GM19463 (cell line): ENCODE measurements at regions not wholly inside any gene's neighbourhood (a gene's known extent, or its start where the extent isn't known, plus 50 kb on each side); places are given as distances from the start of the nearest gene placed in this dataset.

Experiments
- ATAC-seq: cut with Tn5 transposase; IDR thresholded peaks from one replicate; pipeline ENCODE4 v1.9.1; 2021; ENCODE audit warnings: mild to moderate bottlenecking, moderate library complexity; ENCODE audit not compliant: unreplicated experiment

DNA sequence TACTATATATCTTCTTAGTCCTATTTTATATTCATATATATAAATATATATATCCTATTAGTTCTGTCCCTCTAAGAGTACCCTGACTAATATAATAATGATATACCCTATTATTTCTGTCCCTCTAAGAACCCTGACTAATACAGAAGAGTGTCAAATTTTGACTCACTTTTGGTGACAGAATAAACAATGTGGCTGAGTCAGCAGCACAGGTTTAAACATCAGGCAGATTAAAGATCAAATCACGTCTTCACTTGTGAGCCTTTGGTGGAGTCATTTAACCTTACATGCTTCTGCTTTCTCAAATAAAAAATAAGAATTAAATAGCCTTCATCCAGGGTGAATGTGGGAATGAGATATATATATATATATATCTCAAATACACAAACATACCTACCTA is 615.9 kb upstream of the GCFC2 start:
- ATAC-seq = no peak

DNA sequence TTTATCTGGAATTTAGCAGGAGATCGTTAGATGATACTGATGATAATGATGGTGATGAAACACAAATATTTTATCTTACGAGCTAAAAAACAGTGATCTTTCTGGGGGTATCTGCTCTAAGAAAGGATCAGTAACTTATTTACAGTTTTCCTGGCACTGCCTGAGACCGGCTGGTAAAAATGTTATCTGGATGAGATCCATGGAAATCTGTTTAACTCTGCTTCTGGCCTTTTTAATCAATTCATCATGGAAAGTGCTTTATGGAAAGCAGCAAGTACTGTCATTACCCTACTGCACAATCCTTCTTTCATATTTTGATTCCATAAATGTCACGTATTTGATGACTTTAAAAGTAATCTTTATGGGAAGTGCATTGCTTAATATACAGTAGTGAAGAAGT is 612.7 kb upstream of the GCFC2 start:
- no peak for ATAC-seq

- ATAC-seq = no peak
Observed at GRCh38 chr2:76320716-76321115, 610.0 kb upstream of the GCFC2 start.

GRCh38 chr2:76318848-76319360 is 608.2 kb upstream of the GCFC2 start:
- no peak for ATAC-seq

DNA sequence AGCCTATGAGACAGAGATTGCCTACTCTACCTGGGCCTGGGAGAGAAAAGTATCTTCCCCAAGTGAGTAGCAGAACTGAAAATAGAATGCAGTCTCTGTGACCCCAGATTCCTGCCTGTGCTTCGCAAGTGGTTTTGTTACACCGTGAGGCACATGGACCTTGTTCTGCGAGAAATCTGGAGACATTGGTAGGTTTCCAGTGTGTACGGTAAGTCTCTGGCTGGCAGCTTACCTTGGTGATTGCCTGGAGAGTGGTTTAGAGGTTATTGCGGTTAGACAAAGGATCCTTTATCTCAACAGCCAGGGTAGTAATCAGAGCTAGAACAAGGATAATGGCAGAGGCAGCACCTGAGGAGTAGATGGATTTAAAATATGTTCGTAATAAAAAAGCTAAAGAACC is 606.0 kb upstream of the GCFC2 start:
- no peak for ATAC-seq

GRCh38 chr2:76314271-76315020 is 603.7 kb upstream of the GCFC2 start:
- no peak for ATAC-seq

DNA sequence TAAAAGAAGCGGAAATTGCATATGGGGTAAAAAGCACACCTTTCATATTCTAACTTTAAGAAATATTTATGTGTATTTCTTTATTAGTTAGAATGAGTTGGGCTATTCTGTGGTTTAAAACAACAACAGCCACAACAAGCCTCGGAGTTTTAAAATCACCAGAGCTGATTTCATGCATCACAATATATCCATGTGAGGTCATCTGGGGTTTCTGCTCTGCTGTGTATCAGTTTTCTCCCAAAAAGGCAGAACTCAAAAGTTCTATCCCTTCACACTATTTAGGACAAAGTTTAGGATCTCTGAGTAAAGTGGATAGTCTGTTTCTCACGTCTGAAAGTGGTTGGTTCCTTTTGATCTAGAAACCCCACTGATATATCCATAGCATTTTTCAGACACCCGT is 601.5 kb upstream of the GCFC2 start:
- ATAC-seq = no peak

- no peak for ATAC-seq
Observed at GRCh38 chr2:76311728-76312127, 601.0 kb upstream of the GCFC2 start.

DNA sequence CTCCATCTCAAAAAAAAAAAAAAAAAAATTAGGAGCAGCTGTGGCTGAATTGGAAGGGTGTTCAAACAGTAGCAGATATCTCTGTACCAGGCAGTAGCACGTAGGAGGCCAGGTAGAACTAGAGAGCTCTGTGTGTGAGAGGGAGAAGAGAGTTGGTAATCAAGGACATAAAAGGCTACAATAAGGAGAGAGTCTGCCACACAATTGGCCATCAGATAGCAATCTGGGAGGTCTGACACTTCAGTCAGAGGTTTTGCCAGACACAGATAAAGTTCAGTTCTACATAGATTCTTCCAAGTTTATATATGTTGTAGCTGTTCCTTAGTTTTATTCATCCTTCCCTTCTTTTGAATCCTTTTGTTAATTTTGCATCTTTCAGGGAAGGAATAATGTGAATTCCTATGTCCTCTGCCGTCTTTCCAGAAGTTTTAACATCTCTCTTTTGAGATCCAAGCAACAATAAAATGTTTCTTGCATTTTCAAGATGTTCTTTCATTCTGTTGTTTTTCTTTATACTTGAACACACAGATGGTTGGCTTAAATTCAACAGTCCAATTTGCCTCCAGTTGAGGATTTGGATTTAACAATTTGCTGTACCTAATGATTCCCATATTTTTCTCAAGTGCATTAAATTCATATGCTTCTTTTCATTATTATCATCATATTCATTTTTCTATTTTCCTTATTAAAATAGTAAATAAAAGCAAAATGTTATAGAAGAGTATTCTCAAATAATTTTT is 600.3 kb upstream of the GCFC2 start:
- ATAC-seq = no peak

GRCh38 chr2:76307495-76307894 is 596.8 kb upstream of the GCFC2 start:
- no peak for ATAC-seq

DNA sequence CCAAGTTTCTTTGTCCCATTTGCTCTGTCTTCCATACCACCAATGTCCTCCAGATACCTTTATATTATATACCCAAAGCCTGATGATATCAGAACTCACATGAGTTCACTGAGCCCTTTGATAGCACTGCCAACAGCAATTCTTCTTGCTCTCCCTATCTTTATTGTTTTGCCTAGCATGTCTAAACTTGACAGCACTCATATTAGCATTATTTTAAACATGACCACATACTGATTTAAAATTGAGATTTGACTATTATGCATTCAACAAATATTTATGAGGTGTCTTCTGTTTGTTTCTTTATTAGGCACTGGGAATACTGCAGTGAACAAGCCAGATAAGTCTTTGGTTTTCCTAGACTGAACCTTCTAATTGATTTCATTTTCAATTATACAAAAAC is 587.3 kb upstream of the GCFC2 start:
- ATAC-seq = no peak

DNA sequence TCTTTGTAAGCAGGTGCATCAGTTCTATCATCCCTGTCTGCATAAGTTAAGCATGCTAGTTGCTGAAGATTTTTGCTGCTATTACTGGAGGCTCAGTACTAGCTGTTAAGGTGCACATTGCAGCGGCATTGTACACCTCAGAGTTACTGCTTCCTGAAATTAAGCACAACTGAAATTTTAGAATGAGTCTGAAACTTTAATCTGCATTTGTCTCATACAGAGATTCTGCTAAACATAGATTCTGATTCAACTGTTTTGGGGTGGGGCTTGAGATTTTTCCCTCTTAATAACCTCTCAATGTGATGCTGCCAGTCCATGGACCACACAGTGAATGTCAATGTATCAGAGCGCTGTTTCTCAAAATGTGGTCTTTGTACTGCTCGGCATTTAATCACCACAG is 585.7 kb upstream of the GCFC2 start:
- no peak for ATAC-seq

DNA sequence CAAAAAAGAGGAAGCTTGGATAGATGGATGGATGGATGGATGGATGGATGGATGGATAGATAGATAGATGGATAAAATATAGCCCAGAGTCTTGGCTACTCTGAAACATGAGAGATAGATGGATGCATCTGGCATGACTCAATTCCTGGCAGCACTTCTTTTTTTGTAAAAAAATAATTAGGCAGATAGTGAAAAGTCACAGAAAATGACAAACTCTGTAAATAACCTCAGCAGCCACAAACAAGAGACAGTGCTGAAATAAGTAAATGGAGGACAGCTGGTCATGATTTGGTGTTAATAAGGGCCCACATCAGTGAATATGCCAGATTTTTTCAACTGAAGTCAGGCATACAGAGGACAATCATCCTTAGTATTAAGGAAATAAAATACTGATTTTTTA is 585.0 kb upstream of the GCFC2 start:
- no peak for ATAC-seq

DNA sequence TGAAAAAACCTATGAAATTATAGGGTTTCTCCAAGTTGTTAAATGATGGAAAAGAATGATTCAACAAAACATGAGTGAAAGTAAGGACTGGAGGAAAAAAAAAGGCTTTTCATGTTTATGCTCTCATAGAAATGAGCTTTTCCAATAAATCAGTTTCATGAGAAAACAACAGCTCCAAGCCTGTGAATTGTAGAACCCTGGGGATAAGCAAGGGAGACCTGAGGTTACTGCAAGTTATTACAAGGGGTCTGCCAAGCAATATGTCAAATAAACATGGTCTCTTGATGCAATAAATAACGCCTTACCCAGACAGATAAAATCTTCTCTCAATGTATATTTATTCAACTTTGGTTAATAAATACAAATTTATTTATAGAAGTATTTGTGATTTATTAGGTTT is 577.9 kb upstream of the GCFC2 start:
- no peak for ATAC-seq

DNA sequence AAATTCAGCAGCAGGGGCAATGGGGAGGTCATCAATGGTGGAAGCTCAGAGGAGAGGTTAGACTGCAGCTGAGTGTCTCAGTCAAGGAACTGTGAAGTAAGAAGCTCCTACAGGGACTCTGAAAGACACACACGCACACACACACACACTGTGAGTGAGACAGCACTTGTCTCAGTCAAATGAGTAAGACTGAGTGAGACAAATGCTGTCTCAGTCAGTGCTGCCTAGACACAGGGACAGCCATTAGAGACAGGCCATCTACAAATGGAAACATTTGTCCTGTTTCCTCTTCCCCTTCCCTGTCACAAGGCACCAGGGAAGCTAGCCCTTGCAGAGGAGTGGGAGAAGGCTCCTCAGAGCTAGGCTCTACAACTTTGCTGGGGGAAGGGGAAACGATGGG is 577.4 kb upstream of the GCFC2 start:
- ATAC-seq = no peak

- ATAC-seq = no peak
Observed at GRCh38 chr2:76283350-76283749, 572.6 kb upstream of the GCFC2 start.

DNA sequence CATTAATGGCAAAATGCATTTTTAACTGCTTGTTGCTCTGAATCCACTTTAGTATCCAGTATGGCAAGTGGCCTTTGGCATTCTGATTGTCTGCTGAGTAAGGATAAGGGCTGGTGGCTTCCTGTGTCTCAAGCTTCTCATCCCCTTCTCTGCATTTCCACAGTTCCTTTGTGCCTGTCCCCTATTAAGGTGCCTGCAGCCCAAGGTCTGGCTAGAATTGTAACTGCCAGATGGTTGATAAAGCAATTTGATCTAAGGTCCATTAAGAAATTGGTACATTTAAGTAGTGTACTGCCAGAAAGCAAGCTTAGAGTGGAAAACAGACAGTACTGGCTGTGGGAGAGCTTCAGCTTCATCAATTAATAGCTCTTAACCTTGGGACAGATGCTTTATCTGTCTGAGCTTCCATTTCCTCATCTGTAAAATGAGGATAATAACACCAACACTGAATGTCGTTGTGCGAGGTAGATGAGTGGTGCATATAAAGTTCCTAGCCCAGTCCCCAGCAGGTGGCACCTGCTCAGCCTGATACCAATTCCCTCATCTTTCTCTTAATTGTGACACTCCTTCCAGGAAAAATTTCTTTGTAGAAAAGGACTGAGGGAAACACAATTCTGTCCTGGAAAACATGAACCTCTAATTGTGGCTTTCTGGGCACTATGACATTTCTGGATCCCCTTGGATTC is 570.6 kb upstream of the GCFC2 start:
- no peak for ATAC-seq

GRCh38 chr2:76280686-76281085 is 570.0 kb upstream of the GCFC2 start:
- no peak for ATAC-seq

- ATAC-seq = no peak
Observed at GRCh38 chr2:76279142-76279541, 568.4 kb upstream of the GCFC2 start.

DNA sequence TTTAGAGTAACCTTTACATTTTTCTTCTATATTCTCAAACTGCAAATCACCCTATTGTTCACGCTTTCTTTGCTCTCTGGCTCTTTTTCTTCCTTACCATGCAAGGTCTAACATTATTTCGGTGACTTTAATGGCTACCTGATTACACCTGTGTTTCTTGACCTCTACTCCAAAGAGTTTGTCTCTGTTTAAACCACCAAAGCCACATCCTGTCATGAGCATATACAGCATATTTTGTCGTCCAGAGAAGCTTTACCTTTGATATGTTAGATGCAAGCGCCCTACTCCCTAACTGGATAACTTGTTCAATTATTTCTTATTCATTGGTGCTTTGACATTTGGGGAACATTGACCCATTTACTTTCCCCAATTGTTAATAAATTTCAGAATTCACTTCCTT is 565.1 kb upstream of the GCFC2 start:
- ATAC-seq = no peak

DNA sequence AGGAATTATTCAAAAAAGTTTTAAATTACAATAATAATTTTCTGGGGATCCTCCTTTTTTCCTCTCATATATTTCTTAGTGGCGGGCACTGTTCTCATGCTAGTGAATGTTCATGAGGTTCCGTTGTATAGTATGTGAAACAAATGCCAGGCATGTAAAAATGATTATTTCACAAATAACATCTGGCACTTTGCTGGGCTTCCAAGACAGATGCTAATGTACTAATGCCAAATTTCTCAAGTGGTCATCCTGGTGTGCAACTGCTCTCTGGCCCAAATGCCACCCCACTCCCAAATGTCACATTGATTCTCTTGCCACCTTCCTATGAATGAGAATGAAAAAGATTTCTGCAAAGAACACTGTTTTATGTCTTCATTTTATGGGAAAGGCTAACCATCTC is 564.0 kb upstream of the GCFC2 start:
- no peak for ATAC-seq

DNA sequence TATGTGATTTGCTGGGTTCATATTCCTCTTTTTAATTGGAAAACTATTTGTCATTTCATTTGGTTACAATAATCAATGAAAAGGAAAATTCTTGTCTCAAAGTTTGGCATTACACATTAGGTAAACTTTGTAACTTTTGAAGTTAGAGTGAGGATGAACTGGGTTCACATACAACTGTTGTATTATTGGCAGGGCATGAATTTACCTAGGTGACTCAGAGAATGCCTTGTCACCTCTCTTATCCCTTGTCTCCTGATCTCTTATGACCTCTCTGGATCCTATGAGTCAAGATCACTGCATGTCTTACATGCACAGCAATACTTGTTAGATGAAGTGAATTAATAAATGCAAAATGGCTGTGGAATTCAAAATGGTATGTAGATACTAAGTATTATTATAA is 563.4 kb upstream of the GCFC2 start:
- ATAC-seq = no peak
